ENCODE measurements at regions not wholly inside any gene's neighbourhood (a gene's known extent, or its start where the extent isn't known, plus 50 kb on each side); places are given as distances from the start of the nearest gene placed in this dataset.

GRCh38 chr2:144983107-144983506, 463.2 kb upstream of the ZEB2 start:
- no peak overlapping the region for H2BK20ac ChIP-seq (ENCODE audit: low read depth, low read length, poor library complexity, severe bottlenecking)
- H2BK15ac ChIP-seq (ENCODE audit: low read depth, low read length) = no peak overlapping the region
- no peak overlapping the region for H2AK5ac ChIP-seq (ENCODE audit: insufficient read length, low read length)
- Mint-ChIP-seq H3K36me3 (ENCODE audit: insufficient read depth in 1 of 3, low read depth in 3 of 3) (peaks cover 20 to 26% (median 24%) of the 10 kb centered on the region in 3 experiments), H3K4me1 (no peaks in the 10 kb centered on the region), H3K27ac (0 out of 7 replicates have a peak overlapping the region, but pooled peaks of 1 of the 3 experiments have one; percentile 1), H3K9me3 (peaks cover 25 to 27% of the 10 kb centered on the region in 2 experiments), H3K27me3 (ENCODE audit: low read depth) (no peaks in the 10 kb centered on the region), H3K4me3 (no peak overlapping the region)
- no peak overlapping the region for H2AFZ ChIP-seq (ENCODE audit: low read length)
- H3K9ac ChIP-seq (ENCODE audit: extremely low read depth, insufficient read length, low read length) = no peak overlapping the region
- no peak overlapping the region for H3K14ac ChIP-seq (ENCODE audit: insufficient read depth, low read length)
- no peaks in the 10 kb centered on the region for H3K9me3 ChIP-seq (ENCODE audit: control insufficient read depth, low read depth, low read length)
- TF ChIP-seq CTCF (conservative IDR thresholded peaks at IDR 0.05) = no peak
- H4K91ac ChIP-seq (ENCODE audit: insufficient read length, low read depth, low read length) = no peak overlapping the region
- no peak overlapping the region for H3K56ac ChIP-seq (ENCODE audit: insufficient read length, low read depth, low read length)
- no CpG with 5 or more reads among the region's 2 CpGs for WGBS (ENCODE audit: extremely low coverage, insufficient read length, low lambda C conversion rate)
- H2BK5ac ChIP-seq (ENCODE audit: insufficient read length, low read length) = no peak overlapping the region
- no peaks in the 10 kb centered on the region for H3K4me1 ChIP-seq (ENCODE audit: insufficient read depth, low read length)
- H3K79me1 ChIP-seq (ENCODE audit: insufficient read depth, low read depth, low read length, poor library complexity, severe bottlenecking) = no peaks in the 10 kb centered on the region
- H3K79me2 ChIP-seq (ENCODE audit: insufficient read depth, low read length) = no peaks in the 10 kb centered on the region
- no peak overlapping the region for H3K27ac ChIP-seq (ENCODE audit: insufficient read length, low read depth, low read length)
- H3T11ph ChIP-seq (ENCODE audit: low read length) = no peak overlapping the region
- no peak overlapping the region for H3K18ac ChIP-seq (ENCODE audit: insufficient read length, low read depth, low read length)
- no peak overlapping the region for H2BK120ac ChIP-seq (ENCODE audit: low read depth, low read length, poor library complexity, severe bottlenecking)
- DNase-seq = no peak
- no peak overlapping the region for H3K4me2 ChIP-seq (ENCODE audit: insufficient read depth, insufficient read length, low read length)
- H3K23me2 ChIP-seq (ENCODE audit: insufficient read length, low read depth, low read length, poor library complexity, severe bottlenecking) = no peaks in the 10 kb centered on the region
- no peak overlapping the region for H4K8ac ChIP-seq (replicated peaks; ENCODE audit: insufficient read length, low read depth, low read length)
- H2BK12ac ChIP-seq (ENCODE audit: insufficient read length, low read depth, low read length) = no peak overlapping the region
- H4K5ac ChIP-seq (ENCODE audit: insufficient read length, low read depth, low read length) = no peak overlapping the region
- H3K23ac ChIP-seq (ENCODE audit: insufficient read length, low read depth, low read length) = no peak overlapping the region
- no peaks in the 10 kb centered on the region for H4K20me1 ChIP-seq (ENCODE audit: control insufficient read depth, insufficient read depth, insufficient read length)
- no peaks in the 10 kb centered on the region for H3K27me3 ChIP-seq (ENCODE audit: insufficient read depth, low read length)
- no peak overlapping the region for H3K4ac ChIP-seq (ENCODE audit: low read depth, low read length)
